Breast epithelium (tissue), 4 donors: ENCODE measurements at regions not wholly inside any gene's neighbourhood (a gene's known extent, or its start where the extent isn't known, plus 50 kb on each side); places are given as distances from the start of the nearest gene placed in this dataset.
"Not testable (repeated sequence)": the region's sequence is repeated elsewhere in the genome, so short reads cannot be mapped to it uniquely, and the experiment has no call there.

Experiments
- DNase-seq, 2 donors: peaks; one replicate each; pipeline ENCODE4 v3.0.0-alpha.2; 2019; ENCODE audit warnings: low spot score in 2 of 2
- H3K27ac ChIP-seq, 2 donors: fragments of 200-600 bp; sonication (generic) in 1 of 2; one replicate each; pipeline ENCODE4 v1.5.1; 2016 to 2019; ENCODE audit warnings: mild to moderate bottlenecking in 1 of 2
- H3K27me3 ChIP-seq, 2 donors: fragments of 200-600 bp; sonication (generic) in 1 of 2; one replicate each; pipeline versions ENCODE4 v1.5.1 to v1.6.0; 2017 to 2019; ENCODE audit warnings: control low read depth in 1 of 2, mild to moderate bottlenecking in 1 of 2
- H3K36me3 ChIP-seq: fragments of 200-600 bp; one replicate; pipeline ENCODE4 v1.5.1; 2019
- H3K4me1 ChIP-seq, 2 donors: fragments of 200-600 bp; sonication (generic); one replicate each; pipeline ENCODE4 v1.5.1; 2016 to 2019; ENCODE audit warnings: control low read depth in 1 of 2
- H3K4me3 ChIP-seq, 3 donors: fragments of 200-600 bp; sonication (generic); 1 replicate in 2 of 3; 2 replicates in 1 of 3; pipeline ENCODE4 v1.5.1; 2016 to 2019; ENCODE audit warnings: mild to moderate bottlenecking in 3 of 3, moderate library complexity in 2 of 3
- H3K9me3 ChIP-seq, 2 donors: fragments of 200-600 bp; sonication (generic) in 1 of 2; one replicate each; pipeline ENCODE4 v1.5.1; 2016 to 2019; ENCODE audit warnings: control low read depth in 1 of 2
- POLR2A ChIP-seq: fragments of 450-650 bp; IDR thresholded peaks from one replicate; pipeline ENCODE4 v1.6.1; 2016; ENCODE audit warnings: antibody characterized with exemption, mild to moderate bottlenecking, moderate library complexity
- POLR2AphosphoS5 ChIP-seq, 3 donors: sonication (generic); formaldehyde crosslinking; IDR thresholded peaks; one replicate each; pipeline ENCODE4 v1.6.1; 2017; ENCODE audit warnings: antibody characterized with exemption in 3 of 3
- intact Hi-C: fragments of 100-400 bp; cut with DNase I; formaldehyde crosslinking; loops from one replicate; pipeline ENCODE4 v1.15.1; 2023; ENCODE audit warnings: low total_unique reads
- TF ChIP-seq, protein P1 (sequence below), 3 donors: fragments of 450-650 bp; IDR thresholded peaks; one replicate each; pipeline ENCODE4 v1.5.1; 2016 to 2017; ENCODE audit warnings: antibody characterized with exemption in 3 of 3, mild to moderate bottlenecking in 3 of 3, moderate library complexity in 3 of 3

DNA sequence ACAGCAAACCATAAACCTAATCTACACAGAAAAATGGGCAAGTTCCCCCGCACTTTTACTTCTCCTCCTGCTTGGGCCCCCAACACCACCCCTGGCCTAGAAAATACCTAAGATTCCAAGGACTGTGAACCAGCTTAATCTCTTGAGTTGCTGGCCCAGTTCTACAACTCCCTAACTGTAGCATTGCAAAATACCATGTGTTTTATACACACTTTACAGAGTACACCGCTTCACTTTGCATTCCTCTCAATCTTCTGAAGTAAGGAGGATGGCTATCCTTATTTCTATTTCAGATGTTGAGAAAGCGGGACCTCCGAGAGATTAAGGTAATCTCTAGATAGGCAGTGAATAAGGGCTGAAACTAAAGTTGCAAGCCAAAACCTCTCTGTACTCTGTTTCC lies 408.3 kb upstream of the NR5A2 start:
- H3K36me3 ChIP-seq: no peaks in the 10 kb centered on the region
- no peak for DNase-seq
- no peak overlapping the region for H3K4me3 ChIP-seq
- TF ChIP-seq POLR2A (no peak), POLR2AphosphoS5 (IDR thresholded peaks at IDR 0.05) (no peak)
- TF ChIP-seq, protein P1, sequence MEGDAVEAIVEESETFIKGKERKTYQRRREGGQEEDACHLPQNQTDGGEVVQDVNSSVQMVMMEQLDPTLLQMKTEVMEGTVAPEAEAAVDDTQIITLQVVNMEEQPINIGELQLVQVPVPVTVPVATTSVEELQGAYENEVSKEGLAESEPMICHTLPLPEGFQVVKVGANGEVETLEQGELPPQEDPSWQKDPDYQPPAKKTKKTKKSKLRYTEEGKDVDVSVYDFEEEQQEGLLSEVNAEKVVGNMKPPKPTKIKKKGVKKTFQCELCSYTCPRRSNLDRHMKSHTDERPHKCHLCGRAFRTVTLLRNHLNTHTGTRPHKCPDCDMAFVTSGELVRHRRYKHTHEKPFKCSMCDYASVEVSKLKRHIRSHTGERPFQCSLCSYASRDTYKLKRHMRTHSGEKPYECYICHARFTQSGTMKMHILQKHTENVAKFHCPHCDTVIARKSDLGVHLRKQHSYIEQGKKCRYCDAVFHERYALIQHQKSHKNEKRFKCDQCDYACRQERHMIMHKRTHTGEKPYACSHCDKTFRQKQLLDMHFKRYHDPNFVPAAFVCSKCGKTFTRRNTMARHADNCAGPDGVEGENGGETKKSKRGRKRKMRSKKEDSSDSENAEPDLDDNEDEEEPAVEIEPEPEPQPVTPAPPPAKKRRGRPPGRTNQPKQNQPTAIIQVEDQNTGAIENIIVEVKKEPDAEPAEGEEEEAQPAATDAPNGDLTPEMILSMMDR (IDR thresholded peaks at IDR 0.05): no peak
- H3K27ac ChIP-seq: no peak overlapping the region
- intact Hi-C loops: no loop called here
- no peaks in the 10 kb centered on the region for H3K27me3 ChIP-seq
- no peaks in the 10 kb centered on the region for H3K4me1 ChIP-seq
- no peaks in the 10 kb centered on the region for H3K9me3 ChIP-seq

DNA sequence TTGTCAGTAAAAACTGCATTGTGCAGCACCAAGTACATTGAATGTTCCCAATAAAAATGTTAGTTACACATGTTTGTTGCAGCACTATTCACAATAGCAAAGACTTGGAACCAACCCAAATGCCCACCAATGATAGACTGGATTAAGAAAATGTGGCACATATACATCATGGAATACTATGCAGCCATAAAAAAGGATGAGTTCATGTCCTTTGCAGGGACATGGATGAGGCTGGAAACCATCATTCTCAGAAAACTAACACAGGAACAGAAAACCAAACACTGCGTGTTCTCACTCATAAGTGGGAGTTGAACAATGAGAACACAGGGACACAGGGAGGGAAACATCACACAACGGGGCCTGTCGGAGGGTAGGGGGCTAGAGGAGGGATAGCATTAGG lies 401.3 kb upstream of the NR5A2 start:
- H3K4me1 ChIP-seq, DNase-seq, H3K27me3 ChIP-seq, intact Hi-C loops, H3K36me3 ChIP-seq, H3K27ac ChIP-seq, H3K9me3 ChIP-seq, H3K4me3 ChIP-seq: not testable (repeated sequence)

DNA sequence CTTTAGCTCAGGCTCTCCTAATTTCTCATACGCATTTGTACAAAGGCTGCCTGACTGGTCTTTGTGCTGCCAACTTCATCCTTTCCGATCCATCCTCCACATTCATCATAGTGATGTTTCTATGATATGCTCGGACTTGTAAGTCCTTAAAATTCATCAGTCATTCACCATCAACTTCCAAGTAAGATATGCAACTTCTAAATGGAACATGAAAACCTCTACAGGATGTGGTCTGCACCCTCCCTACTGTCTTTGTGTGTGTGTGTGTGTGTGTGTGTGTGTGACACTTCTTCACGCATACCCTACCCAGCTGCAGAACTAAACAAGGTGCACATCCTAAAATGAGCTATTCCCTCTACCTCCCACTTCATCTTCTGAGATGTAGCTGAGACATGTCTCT lies 397.9 kb upstream of the NR5A2 start:
- TF ChIP-seq POLR2A: no peak
- no peak for TF ChIP-seq POLR2AphosphoS5 (IDR thresholded peaks at IDR 0.05)
- Histone ChIP-seq H3K9me3 (no peaks in the 10 kb centered on the region), H3K27ac (no peak overlapping the region), H3K4me3 (no peak overlapping the region), H3K27me3 (no peaks in the 10 kb centered on the region), H3K36me3 (no peaks in the 10 kb centered on the region), H3K4me1 (no peaks in the 10 kb centered on the region)
- no peak for DNase-seq
- intact Hi-C loops: no loop called here

DNA sequence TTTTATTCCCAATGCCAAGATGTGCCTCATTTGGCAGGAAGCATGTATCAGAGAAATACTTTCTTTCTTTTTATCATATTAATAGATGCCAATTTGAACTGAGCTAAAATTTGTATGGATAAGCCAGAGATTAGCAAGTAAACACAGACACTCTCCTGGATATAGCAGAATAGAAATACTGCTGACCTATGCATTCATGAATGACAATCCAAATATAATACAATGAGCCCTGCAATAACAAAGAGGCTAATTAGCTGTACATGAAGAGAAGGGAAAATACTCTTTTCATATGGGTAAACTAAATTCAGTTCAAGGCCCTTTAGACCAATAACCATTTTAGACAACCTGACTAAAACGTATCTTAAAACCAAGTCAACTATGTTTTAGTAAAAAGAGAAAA lies 388.1 kb upstream of the NR5A2 start:
- no peaks in the 10 kb centered on the region for H3K36me3 ChIP-seq
- DNase-seq: no peak
- H3K27me3 ChIP-seq: no peaks in the 10 kb centered on the region
- TF ChIP-seq POLR2A: no peak
- no peak for TF ChIP-seq POLR2AphosphoS5 (IDR thresholded peaks at IDR 0.05)
- H3K4me1 ChIP-seq: no peaks in the 10 kb centered on the region
- no peak overlapping the region for H3K27ac ChIP-seq
- intact Hi-C loops: no loop called here
- peaks cover 0 to 20% of the 10 kb centered on the region in 2 donors for H3K9me3 ChIP-seq
- no peak overlapping the region for H3K4me3 ChIP-seq

DNA sequence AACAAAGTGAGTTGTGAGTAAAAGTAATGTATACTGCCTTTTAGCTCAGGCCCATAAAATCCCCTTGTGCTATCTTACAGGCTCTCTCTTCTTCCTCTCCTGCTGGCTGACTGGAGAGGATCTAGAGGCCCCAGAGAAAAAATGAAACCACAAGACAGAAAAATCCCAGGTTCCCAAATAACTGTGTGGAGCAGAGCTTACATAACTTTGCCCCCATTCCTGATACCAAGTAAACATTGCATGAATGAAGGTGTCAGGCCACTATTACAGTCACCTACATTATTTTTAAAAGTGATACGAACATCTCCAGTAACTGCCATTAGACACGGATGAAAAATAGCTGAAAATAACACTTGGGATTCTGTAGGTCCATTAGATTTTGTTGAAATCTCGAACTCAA lies 386.0 kb upstream of the NR5A2 start:
- peaks cover 0 to 12% of the 10 kb centered on the region in 2 donors for H3K9me3 ChIP-seq
- no peaks in the 10 kb centered on the region for H3K27me3 ChIP-seq
- intact Hi-C loops: no loop called here
- no peak for TF ChIP-seq POLR2A
- TF ChIP-seq POLR2AphosphoS5 (IDR thresholded peaks at IDR 0.05): no peak
- TF ChIP-seq, protein P1 (IDR thresholded peaks at IDR 0.05): no peak
- no peak for DNase-seq
- no peak overlapping the region for H3K4me3 ChIP-seq
- no peaks in the 10 kb centered on the region for H3K36me3 ChIP-seq
- H3K27ac ChIP-seq: no peak overlapping the region
- H3K4me1 ChIP-seq: no peaks in the 10 kb centered on the region

DNA sequence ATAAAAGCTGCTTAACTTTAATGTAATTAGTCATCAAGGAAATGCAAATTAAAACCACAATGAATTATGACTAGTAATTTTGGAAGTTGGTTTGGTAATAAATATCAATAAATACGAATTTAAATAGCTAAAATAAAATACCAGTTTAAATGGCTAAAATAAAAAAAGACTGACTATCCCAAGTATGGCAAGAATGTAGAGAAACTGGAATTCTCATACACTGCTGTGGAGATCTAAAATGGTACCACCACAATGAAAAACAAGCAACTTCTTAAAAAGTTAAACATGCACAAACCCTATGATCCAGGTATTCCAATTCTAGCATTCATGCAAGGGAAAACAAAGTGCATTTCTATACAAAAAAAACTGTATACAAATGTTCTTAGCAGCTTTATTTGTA lies 382.6 kb upstream of the NR5A2 start:
- TF ChIP-seq POLR2AphosphoS5 (IDR thresholded peaks at IDR 0.05): no peak
- TF ChIP-seq, protein P1 (IDR thresholded peaks at IDR 0.05): no peak
- TF ChIP-seq POLR2A: no peak
- H3K36me3 ChIP-seq: no peaks in the 10 kb centered on the region
- no peaks in the 10 kb centered on the region for H3K27me3 ChIP-seq
- H3K4me1 ChIP-seq: no peaks in the 10 kb centered on the region
- H3K27ac ChIP-seq: no peak overlapping the region
- peaks cover 0 to 8% of the 10 kb centered on the region in 2 donors for H3K9me3 ChIP-seq
- DNase-seq: no peak
- intact Hi-C loops: no loop called here
- H3K4me3 ChIP-seq: no peak overlapping the region

DNA sequence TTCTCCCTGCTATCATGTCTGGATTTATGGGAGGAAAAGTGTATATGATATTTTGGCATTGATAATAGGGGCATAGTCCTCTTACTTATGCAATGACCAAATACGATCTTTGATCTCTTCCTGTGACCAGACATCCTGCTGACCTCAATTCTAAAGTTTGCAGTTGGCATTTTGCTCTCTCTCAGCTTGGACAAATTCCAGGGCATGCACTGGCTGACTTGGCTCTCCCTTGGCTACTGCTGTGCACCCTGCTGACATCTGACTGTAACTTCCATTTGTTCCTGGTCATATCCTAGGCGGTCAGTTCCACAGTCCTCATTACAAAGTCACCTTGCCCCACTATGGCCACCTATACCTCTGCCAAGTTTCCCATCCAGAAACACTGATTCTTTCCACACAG lies 380.7 kb upstream of the NR5A2 start:
- TF ChIP-seq, protein P1 (IDR thresholded peaks at IDR 0.05): no peak
- TF ChIP-seq POLR2AphosphoS5 (IDR thresholded peaks at IDR 0.05) (no peak), POLR2A (no peak)
- intact Hi-C loops: no loop called here

More for the DNA sequence above, 380.7 kb upstream of the NR5A2 start:
- Histone ChIP-seq H3K27me3 (no peaks in the 10 kb centered on the region), H3K27ac (no peak overlapping the region), H3K36me3 (no peaks in the 10 kb centered on the region), H3K4me1 (no peaks in the 10 kb centered on the region), H3K9me3 (peaks cover 0 to 8% of the 10 kb centered on the region in 2 donors), H3K4me3 (no peak overlapping the region)
- no peak for DNase-seq
